Endothelial cell of umbilical vein (primary cell): ENCODE measurements at regions not wholly inside any gene's neighbourhood (a gene's known extent, or its start where the extent isn't known, plus 50 kb on each side); places are given as distances from the start of the nearest gene placed in this dataset.

Experiments
- BruUV-seq: library from RNA; stranded (reverse); fragments of 400-500 nt; replicated peaks from 2 replicates; lab custom pipeline; 2021; lab: Mats Ljungman, UMichigan
- CTCF ChIA-PET: fragments of 300-600, 350-600 bp; sonication (Branson Sonifier 250); formaldehyde crosslinking; loops from one replicate; lab custom pipeline; 2021; ENCODE audit warnings: antibody characterized with exemption, inconsistent platforms; lab: Charles Lee
- POLR2A ChIA-PET: fragments of 300-600, 350-600 bp; sonication (Branson Sonifier 250); formaldehyde crosslinking; loops from one replicate; lab custom pipeline; 2021; ENCODE audit warnings: antibody characterized with exemption, inconsistent platforms; lab: Charles Lee
- DNase-seq: peaks from one replicate; pipeline ENCODE4 v3.0.0-alpha.2; 2011; ENCODE audit warnings: low read depth, low spot score
- FAIRE-seq: peaks from 2 replicates; lab custom pipeline; 2011; peaks lifted over from hg19 to GRCh38; lab: Jason Lieb, UNC
- H2AFZ ChIP-seq: 2 replicates; pipeline ENCODE4 v1.6.0; 2012; ENCODE audit warnings: low read depth, low read length, control low read depth, inconsistent platforms
- H3K27ac ChIP-seq: 2 replicates; pipeline ENCODE4 v1.5.1; 2011; ENCODE audit warnings: low read depth, mild to moderate bottlenecking, control low read depth, low read length, moderate library complexity; ENCODE audit not compliant: insufficient read depth
- H3K27me3 ChIP-seq, 2 experiments: 2 replicates each; pipeline versions ENCODE4 v1.6.0 to v1.6.1; 2011; ENCODE audit warnings: low read length in 2 of 2, mixed read lengths in 1 of 2; ENCODE audit not compliant: control insufficient read depth in 2 of 2, insufficient read depth in 2 of 2
- H3K36me3 ChIP-seq, 2 experiments: 2 replicates in 1 of 2; 3 replicates in 1 of 2; pipeline ENCODE4 v1.5.1; 2011; ENCODE audit warnings: low read length in 2 of 2, mild to moderate bottlenecking in 1 of 2, moderate library complexity in 1 of 2; ENCODE audit not compliant: control insufficient read depth in 2 of 2, insufficient read depth in 2 of 2; ENCODE audit errors: extremely low read depth in 1 of 2
- H3K4me1 ChIP-seq: 3 replicates; pipeline ENCODE4 v1.5.1; 2011; ENCODE audit warnings: mild to moderate bottlenecking, low read length; ENCODE audit not compliant: control insufficient read depth, insufficient read depth; ENCODE audit errors: extremely low read depth
- H3K4me2 ChIP-seq: 2 replicates; pipeline ENCODE4 v1.6.1; 2011; ENCODE audit warnings: low read length, control low read depth, mixed read lengths; ENCODE audit not compliant: insufficient read depth
- H3K4me3 ChIP-seq, 3 experiments: fragments of 200-600 bp in 1 of 3; sonication (generic), shearing (Covaris generic) in 1 of 3; replicated peaks in 1 of 3; 2 replicates each; pipeline ENCODE4 v1.5.1; 2011 to 2016; ENCODE audit warnings: control low read depth in 3 of 3, low read length in 3 of 3, mild to moderate bottlenecking in 2 of 3, inconsistent platforms in 1 of 3, low read depth in 1 of 3, moderate library complexity in 1 of 3; ENCODE audit not compliant: insufficient read depth in 1 of 3
- H3K79me2 ChIP-seq: 2 replicates; pipeline ENCODE4 v1.6.0; 2012; ENCODE audit warnings: low read length, inconsistent platforms; ENCODE audit not compliant: control insufficient read depth, insufficient read depth
- H3K9ac ChIP-seq: replicated peaks from 2 replicates; pipeline ENCODE3; 2011; ENCODE audit warnings: low read length, control low read depth; ENCODE audit not compliant: insufficient read depth; ENCODE audit errors: extremely low read depth
- H3K9me1 ChIP-seq: replicated peaks from 3 replicates; pipeline ENCODE4 v1.6.0; 2011; ENCODE audit warnings: mild to moderate bottlenecking, low read length; ENCODE audit not compliant: control insufficient read depth, insufficient read depth; ENCODE audit errors: extremely low read depth
- H3K9me3 ChIP-seq: replicated peaks from 2 replicates; pipeline ENCODE4 v1.5.1; 2012; ENCODE audit warnings: low read length, inconsistent platforms; ENCODE audit not compliant: control insufficient read depth, insufficient read depth
- H4K20me1 ChIP-seq: replicated peaks from 2 replicates; pipeline ENCODE3; 2011; ENCODE audit warnings: mild to moderate bottlenecking, low read length; ENCODE audit not compliant: control insufficient read depth, insufficient read depth; ENCODE audit errors: extremely low read depth
- FOS ChIP-seq: IDR thresholded peaks from 2 replicates; pipeline ENCODE4 v1.6.1; 2011; ENCODE audit warnings: mild to moderate bottlenecking, low read length, moderate library complexity, borderline replicate concordance; ENCODE audit not compliant: insufficient read depth
- GATA2 ChIP-seq: IDR thresholded peaks from 2 replicates; pipeline ENCODE4 v1.7.0; 2011; ENCODE audit warnings: low read depth, mild to moderate bottlenecking, moderate library complexity, mixed read lengths, low read length; ENCODE audit not compliant: insufficient read length, insufficient read depth
- JUN ChIP-seq: IDR thresholded peaks from 2 replicates; pipeline ENCODE4 v1.6.1; 2011; ENCODE audit warnings: borderline replicate concordance, low read depth; ENCODE audit not compliant: insufficient read length, insufficient read depth
- MYC ChIP-seq: IDR thresholded peaks from one replicate; pipeline ENCODE4 v1.6.1; 2011; ENCODE audit warnings: mild to moderate bottlenecking, low read depth, low read length
- POLR2A ChIP-seq: IDR thresholded peaks from 2 replicates; pipeline ENCODE4 v1.6.1; 2012; ENCODE audit warnings: low read depth, mild to moderate bottlenecking, control low read depth, low read length
- POLR2AphosphoS5 ChIP-seq: IDR thresholded peaks from 2 replicates; pipeline ENCODE4 v1.6.1; 2012; ENCODE audit warnings: low read depth, mild to moderate bottlenecking, control low read depth, low read length, moderate library complexity; ENCODE audit not compliant: insufficient read depth
- dilution Hi-C: fragments of 300-500 bp; cut with MboI; formaldehyde crosslinking; loops from one replicate; pipeline ENCODE4 v1.15.0; 2019; ENCODE audit warnings: low sequenced_read_pairs; ENCODE audit not compliant: extremely low pct_ligation_motif_present
- intact Hi-C: fragments of 100-400 bp; cut with micrococcal nuclease; formaldehyde crosslinking; loops from one replicate; pipeline ENCODE4 v1.10.0; 2022
- TF ChIP-seq, protein P1 (sequence below), 2 donors: IDR thresholded peaks; 1 replicate in 1 of 2; 2 replicates in 1 of 2; pipeline ENCODE4 v1.5.1; 2011; ENCODE audit warnings: low read length in 2 of 2, mild to moderate bottlenecking in 2 of 2, moderate library complexity in 2 of 2, control low read depth in 1 of 2, inconsistent platforms in 1 of 2, low read depth in 1 of 2; ENCODE audit not compliant: insufficient read depth in 1 of 2; ENCODE audit errors: extremely low read depth in 1 of 2

GRCh38 chr2:59538398-59538911, 1015.0 kb downstream of the BCL11A start:
- no peak overlapping the region for H2AFZ ChIP-seq
- no peak overlapping the region for H3K27ac ChIP-seq
- no peak for FAIRE-seq
- dilution Hi-C loops (no loop called here), intact Hi-C loops (no loop called here)
- no peaks in the 10 kb centered on the region for H4K20me1 ChIP-seq
- H3K79me2 ChIP-seq = no peaks in the 10 kb centered on the region
- no peaks in the 10 kb centered on the region for H3K36me3 ChIP-seq
- DNase-seq = no peak
- no peak overlapping the region for H3K4me3 ChIP-seq
- H3K27me3 ChIP-seq = no peaks in the 10 kb centered on the region
- BruUV-seq = no TSS peak
- H3K4me2 ChIP-seq = no peak overlapping the region
- ChIA-PET POLR2A (no interaction called here), CTCF (no interaction called here)
- H3K9me3 ChIP-seq = peaks cover 3% of the 10 kb centered on the region
- TF ChIP-seq POLR2AphosphoS5 (no peak), POLR2A (no peak), GATA2 (no peak), JUN (no peak), FOS (no peak), MYC (no peak)
- TF ChIP-seq, protein P1, sequence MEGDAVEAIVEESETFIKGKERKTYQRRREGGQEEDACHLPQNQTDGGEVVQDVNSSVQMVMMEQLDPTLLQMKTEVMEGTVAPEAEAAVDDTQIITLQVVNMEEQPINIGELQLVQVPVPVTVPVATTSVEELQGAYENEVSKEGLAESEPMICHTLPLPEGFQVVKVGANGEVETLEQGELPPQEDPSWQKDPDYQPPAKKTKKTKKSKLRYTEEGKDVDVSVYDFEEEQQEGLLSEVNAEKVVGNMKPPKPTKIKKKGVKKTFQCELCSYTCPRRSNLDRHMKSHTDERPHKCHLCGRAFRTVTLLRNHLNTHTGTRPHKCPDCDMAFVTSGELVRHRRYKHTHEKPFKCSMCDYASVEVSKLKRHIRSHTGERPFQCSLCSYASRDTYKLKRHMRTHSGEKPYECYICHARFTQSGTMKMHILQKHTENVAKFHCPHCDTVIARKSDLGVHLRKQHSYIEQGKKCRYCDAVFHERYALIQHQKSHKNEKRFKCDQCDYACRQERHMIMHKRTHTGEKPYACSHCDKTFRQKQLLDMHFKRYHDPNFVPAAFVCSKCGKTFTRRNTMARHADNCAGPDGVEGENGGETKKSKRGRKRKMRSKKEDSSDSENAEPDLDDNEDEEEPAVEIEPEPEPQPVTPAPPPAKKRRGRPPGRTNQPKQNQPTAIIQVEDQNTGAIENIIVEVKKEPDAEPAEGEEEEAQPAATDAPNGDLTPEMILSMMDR (IDR thresholded peaks at IDR 0.05; ENCODE audit: extremely low read depth in 1 of 2, insufficient read depth in 1 of 2, low read depth in 1 of 2, low read length in 2 of 2) = no peak
- H3K4me1 ChIP-seq = no peaks in the 10 kb centered on the region
- H3K9ac ChIP-seq = no peak overlapping the region
- no peaks in the 10 kb centered on the region for H3K9me1 ChIP-seq
